Activated T-helper 2 cell treated with anti-CD3 and anti-CD28 coated beads, Interferon-gamma antibody, Interleukin-2, Interleukin-4, amounts not matched to agents 10 μg/mL and 5 μg/mL and 100 μg/mL, durations not matched to agents 14 hours and 24 hours and 36 hours (primary cell): ENCODE measurements at regions not wholly inside any gene's neighbourhood (a gene's known extent, or its start where the extent isn't known, plus 50 kb on each side); places are given as distances from the start of the nearest gene placed in this dataset.

Experiments used
- DNase-seq: peaks from one replicate; pipeline ENCODE4 v3.0.0; 2021; ENCODE audit warnings: low spot score
- H3K27ac Mint-ChIP-seq: one replicate; pipeline ENCODE4 v1.8.0; 2021; ENCODE audit warnings: mixed read lengths
- H3K27me3 Mint-ChIP-seq: one replicate; pipeline ENCODE4 v1.8.0; 2021; ENCODE audit warnings: low read depth, mixed read lengths
- H3K36me3 Mint-ChIP-seq: one replicate; pipeline ENCODE4 v1.8.0; 2021; ENCODE audit warnings: low read depth, mixed read lengths
- H3K4me1 Mint-ChIP-seq: one replicate; pipeline ENCODE4 v1.8.0; 2021; ENCODE audit warnings: low read depth, mixed read lengths
- H3K4me3 Mint-ChIP-seq: one replicate; pipeline ENCODE4 v1.8.0; 2021; ENCODE audit warnings: low read depth, mild to moderate bottlenecking, moderate library complexity, mixed read lengths
- H3K9me3 Mint-ChIP-seq: one replicate; pipeline ENCODE4 v1.8.0; 2021; ENCODE audit warnings: mixed read lengths
- intact Hi-C: fragments of 100-400 bp; cut with micrococcal nuclease; formaldehyde crosslinking; loops from one replicate; pipeline ENCODE4 v1.15.1; 2023

GRCh38 chr7:126222782-126223181, 1030.0 kb downstream of the GRM8 start:
- DNase-seq: no peak
- intact Hi-C loops: no loop called here
- no peaks in the 10 kb centered on the region for H3K4me1 Mint-ChIP-seq
- no peak overlapping the region for H3K27ac Mint-ChIP-seq
- no peaks in the 10 kb centered on the region for H3K27me3 Mint-ChIP-seq
- H3K9me3 Mint-ChIP-seq: peaks cover 42% of the 10 kb centered on the region
- H3K4me3 Mint-ChIP-seq: no peak overlapping the region
- no peaks in the 10 kb centered on the region for H3K36me3 Mint-ChIP-seq

- Mint-ChIP-seq H3K4me3 (no peak overlapping the region), H3K36me3 (no peaks in the 10 kb centered on the region), H3K27me3 (no peaks in the 10 kb centered on the region), H3K27ac (no peak overlapping the region), H3K4me1 (no peaks in the 10 kb centered on the region), H3K9me3 (peaks cover 27% of the 10 kb centered on the region)
- intact Hi-C loops: no loop called here
- no peak for DNase-seq
These were observed 1037.0 kb downstream of the GRM8 start for GRCh38 chr7:126215785-126216184.

- no peak for DNase-seq
- Mint-ChIP-seq H3K36me3 (no peaks in the 10 kb centered on the region), H3K27ac (no peak overlapping the region), H3K27me3 (no peaks in the 10 kb centered on the region), H3K4me3 (no peak overlapping the region), H3K9me3 (peaks cover 17% of the 10 kb centered on the region), H3K4me1 (no peaks in the 10 kb centered on the region)
- intact Hi-C loops: no loop called here
These were observed 1038.9 kb downstream of the GRM8 start for GRCh38 chr7:126213876-126214275.

- intact Hi-C loops: no loop called here
- Mint-ChIP-seq H3K36me3 (no peaks in the 10 kb centered on the region), H3K4me3 (no peak overlapping the region), H3K9me3 (peaks cover 12% of the 10 kb centered on the region), H3K27ac (no peak overlapping the region), H3K27me3 (no peaks in the 10 kb centered on the region), H3K4me1 (no peaks in the 10 kb centered on the region)
- DNase-seq: no peak
These were observed 1040.9 kb downstream of the GRM8 start for GRCh38 chr7:126211875-126212274.

- Mint-ChIP-seq H3K27me3 (no peaks in the 10 kb centered on the region), H3K36me3 (no peaks in the 10 kb centered on the region)
- intact Hi-C loops: no loop called here
These were observed 1042.0 kb downstream of the GRM8 start for GRCh38 chr7:126210707-126211106.

GRCh38 chr7:126203185-126203584, 1049.6 kb downstream of the GRM8 start:
- H3K36me3 Mint-ChIP-seq: no peaks in the 10 kb centered on the region
- H3K9me3 Mint-ChIP-seq: no peaks in the 10 kb centered on the region
- H3K4me1 Mint-ChIP-seq: no peaks in the 10 kb centered on the region
- H3K27me3 Mint-ChIP-seq: no peaks in the 10 kb centered on the region
- intact Hi-C loops: no loop called here
- no peak for DNase-seq
- no peak overlapping the region for H3K27ac Mint-ChIP-seq
- H3K4me3 Mint-ChIP-seq: no peak overlapping the region

More at GRCh38 chr7:126210707-126211106, 1042.0 kb downstream of the GRM8 start:
- no peak overlapping the region for H3K4me3 Mint-ChIP-seq
- no peaks in the 10 kb centered on the region for H3K4me1 Mint-ChIP-seq
- no peak overlapping the region for H3K27ac Mint-ChIP-seq
- peaks cover 12% of the 10 kb centered on the region for H3K9me3 Mint-ChIP-seq
- DNase-seq: no peak

GRCh38 chr7:126202177-126202576, 1050.6 kb downstream of the GRM8 start:
- no peaks in the 10 kb centered on the region for H3K4me1 Mint-ChIP-seq
- DNase-seq: no peak
- no peak overlapping the region for H3K27ac Mint-ChIP-seq
- no peak overlapping the region for H3K4me3 Mint-ChIP-seq
- H3K36me3 Mint-ChIP-seq: no peaks in the 10 kb centered on the region
- intact Hi-C loops: no loop called here
- H3K9me3 Mint-ChIP-seq: no peaks in the 10 kb centered on the region
- no peaks in the 10 kb centered on the region for H3K27me3 Mint-ChIP-seq

- no peaks in the 10 kb centered on the region for H3K36me3 Mint-ChIP-seq
- no peaks in the 10 kb centered on the region for H3K4me1 Mint-ChIP-seq
- no peak overlapping the region for H3K4me3 Mint-ChIP-seq
- H3K9me3 Mint-ChIP-seq: peaks cover 32% of the 10 kb centered on the region
- no peaks in the 10 kb centered on the region for H3K27me3 Mint-ChIP-seq
- no peak overlapping the region for H3K27ac Mint-ChIP-seq
- DNase-seq: no peak
- intact Hi-C loops: no loop called here
These were observed 1066.7 kb downstream of the GRM8 start for GRCh38 chr7:126185959-126186580.

- DNase-seq: no peak
- Mint-ChIP-seq H3K9me3 (peaks cover 31% of the 10 kb centered on the region), H3K27ac (no peak overlapping the region), H3K4me1 (no peaks in the 10 kb centered on the region), H3K36me3 (no peaks in the 10 kb centered on the region), H3K4me3 (no peak overlapping the region), H3K27me3 (no peaks in the 10 kb centered on the region)
- intact Hi-C loops: no loop called here
These were observed 1072.8 kb downstream of the GRM8 start for GRCh38 chr7:126179916-126180315.

GRCh38 chr7:126178865-126179264, 1073.9 kb downstream of the GRM8 start:
- H3K27me3 Mint-ChIP-seq: no peaks in the 10 kb centered on the region
- H3K9me3 Mint-ChIP-seq: peaks cover 24% of the 10 kb centered on the region
- no peak for DNase-seq
- intact Hi-C loops: no loop called here
- no peaks in the 10 kb centered on the region for H3K36me3 Mint-ChIP-seq
- H3K27ac Mint-ChIP-seq: no peak overlapping the region
- no peaks in the 10 kb centered on the region for H3K4me1 Mint-ChIP-seq
- no peak overlapping the region for H3K4me3 Mint-ChIP-seq

- Mint-ChIP-seq H3K36me3 (no peaks in the 10 kb centered on the region), H3K27me3 (no peaks in the 10 kb centered on the region), H3K4me3 (no peak overlapping the region), H3K4me1 (no peaks in the 10 kb centered on the region), H3K27ac (no peak overlapping the region), H3K9me3 (peaks cover 17% of the 10 kb centered on the region)
- no peak for DNase-seq
- intact Hi-C loops: no loop called here
These were observed 1075.0 kb downstream of the GRM8 start for GRCh38 chr7:126177782-126178181.

- Mint-ChIP-seq H3K27ac (no peak overlapping the region), H3K9me3 (peaks cover 24% of the 10 kb centered on the region), H3K27me3 (no peaks in the 10 kb centered on the region), H3K4me1 (no peaks in the 10 kb centered on the region), H3K36me3 (no peaks in the 10 kb centered on the region), H3K4me3 (no peak overlapping the region)
- no peak for DNase-seq
- intact Hi-C loops: no loop called here
These were observed 1086.1 kb downstream of the GRM8 start for GRCh38 chr7:126166645-126167044.

GRCh38 chr7:126163647-126164046, 1089.1 kb downstream of the GRM8 start:
- Mint-ChIP-seq H3K4me1 (no peaks in the 10 kb centered on the region), H3K4me3 (no peak overlapping the region), H3K27me3 (no peaks in the 10 kb centered on the region), H3K36me3 (no peaks in the 10 kb centered on the region), H3K9me3 (peaks cover 26% of the 10 kb centered on the region), H3K27ac (no peak overlapping the region)
- intact Hi-C loops: no loop called here
- no peak for DNase-seq

GRCh38 chr7:126157391-126157790, 1095.3 kb downstream of the GRM8 start:
- H3K4me1 Mint-ChIP-seq: no peaks in the 10 kb centered on the region
- no peak overlapping the region for H3K4me3 Mint-ChIP-seq
- no peaks in the 10 kb centered on the region for H3K27me3 Mint-ChIP-seq
- DNase-seq: no peak
- no peak overlapping the region for H3K27ac Mint-ChIP-seq
- H3K36me3 Mint-ChIP-seq: no peaks in the 10 kb centered on the region
- intact Hi-C loops: no loop called here
- peaks cover 14% of the 10 kb centered on the region for H3K9me3 Mint-ChIP-seq
